Epithelial cell of esophagus (primary cell): ENCODE measurements at regions not wholly inside any gene's neighbourhood (a gene's known extent, or its start where the extent isn't known, plus 50 kb on each side); places are given as distances from the start of the nearest gene placed in this dataset.
"Not testable (repeated sequence)": the region's sequence is repeated elsewhere in the genome, so short reads cannot be mapped to it uniquely, and the experiment has no call there.

Experiments used
- DNase-seq: peaks from one replicate; pipeline ENCODE4 v3.0.0; 2010; ENCODE audit warnings: low read depth
- H3K4me3 ChIP-seq: 2 replicates; pipeline ENCODE4 v1.5.1; 2011; ENCODE audit warnings: mild to moderate bottlenecking, low read length, control low read depth
- CTCF ChIP-seq: IDR thresholded peaks from 2 replicates; pipeline ENCODE4 v1.5.1; 2011; ENCODE audit warnings: low read depth, mild to moderate bottlenecking, low read length, control low read depth, inconsistent platforms; ENCODE audit not compliant: insufficient read depth; ENCODE audit errors: missing control alignments

- TF ChIP-seq CTCF, result no peak
- no peak for DNase-seq
- H3K4me3 ChIP-seq, result no peak overlapping the region
These were observed 378.9 kb downstream of the DLEU7 start for GRCh38 chr13:50464349-50465251.

GRCh38 chr13:50466456-50466855 lies 377.0 kb downstream of the DLEU7 start:
- no peak for TF ChIP-seq CTCF
- no peak for DNase-seq
- no peak overlapping the region for H3K4me3 ChIP-seq

- no peak overlapping the region for H3K4me3 ChIP-seq
- no peak for DNase-seq
- no peak for TF ChIP-seq CTCF
These were observed 376.1 kb downstream of the DLEU7 start for GRCh38 chr13:50467156-50468110.

GRCh38 chr13:50468849-50469669 lies 374.4 kb downstream of the DLEU7 start:
- no peak for TF ChIP-seq CTCF
- no peak for DNase-seq
- H3K4me3 ChIP-seq, result no peak overlapping the region

GRCh38 chr13:50473050-50473449 lies 370.4 kb downstream of the DLEU7 start:
- not testable (repeated sequence) for DNase-seq, H3K4me3 ChIP-seq

- TF ChIP-seq CTCF, result no peak
- DNase-seq, result no peak
- H3K4me3 ChIP-seq, result no peak overlapping the region
These were observed 369.3 kb downstream of the DLEU7 start for GRCh38 chr13:50474088-50474662.
